HPDE6-E6E7 (cell line): ENCODE measurements at regions not wholly inside any gene's neighbourhood (a gene's known extent, or its start where the extent isn't known, plus 50 kb on each side); places are given as distances from the start of the nearest gene placed in this dataset.

Source experiments
- DNase-seq: peaks from one replicate; pipeline ENCODE4 v3.0.0; 2011; ENCODE audit warnings: missing footprints; ENCODE audit errors: extremely low spot score

DNA sequence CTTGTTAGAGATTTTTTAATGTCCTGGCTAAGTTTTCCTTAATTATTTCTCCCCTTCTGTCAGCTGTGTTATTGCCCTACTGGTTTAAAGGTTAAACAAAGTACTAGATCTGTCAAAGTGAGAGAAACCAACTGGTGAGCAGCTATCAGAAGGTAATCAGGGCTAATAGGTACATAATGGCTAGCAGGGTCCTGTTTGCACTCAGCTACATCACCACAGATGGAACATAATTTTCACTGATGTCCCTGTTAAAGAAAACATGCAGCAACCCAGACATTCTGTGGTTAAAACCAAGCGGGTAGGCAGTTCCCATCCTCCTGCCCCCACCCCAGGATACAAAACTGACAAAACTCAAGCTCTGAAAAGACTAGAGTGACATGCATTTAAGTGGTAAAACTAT, 473.9 kb downstream of the NR2F1-AS1 start:
- DNase-seq, result no peak

DNA sequence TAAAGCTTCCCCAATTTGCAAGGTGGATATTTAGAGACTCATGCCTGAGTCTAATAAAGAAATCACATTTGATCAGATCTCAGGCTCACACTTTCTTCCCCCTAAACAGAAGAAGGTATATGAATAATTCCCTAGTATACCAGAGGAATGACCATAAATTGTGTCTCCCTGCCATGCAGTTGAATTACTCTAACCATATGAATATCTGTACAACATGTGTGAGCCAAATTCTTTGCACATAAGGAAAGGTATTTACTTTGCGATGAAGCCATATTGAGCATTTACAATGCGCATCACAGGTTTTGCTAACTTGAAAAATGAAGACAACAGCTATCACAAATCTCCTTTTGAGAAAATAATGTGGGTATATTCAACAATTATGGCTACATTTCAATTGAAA, 479.4 kb downstream of the NR2F1-AS1 start:
- DNase-seq, result no peak

DNA sequence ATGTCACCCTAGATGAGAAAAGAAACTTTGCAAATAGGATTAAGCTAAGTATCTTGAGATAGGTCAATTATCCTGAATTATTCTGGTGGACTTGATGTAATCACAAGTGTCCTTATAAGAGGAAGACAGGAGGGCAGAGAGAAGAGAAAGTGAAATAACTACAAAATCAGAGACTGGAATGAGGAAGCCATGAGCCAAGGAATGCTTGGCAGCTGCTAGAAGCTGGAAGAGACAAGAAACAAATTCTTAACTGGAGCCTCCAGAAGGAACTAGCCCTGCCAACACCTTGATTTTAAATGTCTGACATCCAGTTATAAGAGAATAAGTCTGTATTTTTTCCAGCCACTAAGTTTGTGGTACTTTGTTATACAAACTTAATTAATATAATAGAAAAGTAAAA, 480.0 kb downstream of the NR2F1-AS1 start:
- no peak for DNase-seq

DNA sequence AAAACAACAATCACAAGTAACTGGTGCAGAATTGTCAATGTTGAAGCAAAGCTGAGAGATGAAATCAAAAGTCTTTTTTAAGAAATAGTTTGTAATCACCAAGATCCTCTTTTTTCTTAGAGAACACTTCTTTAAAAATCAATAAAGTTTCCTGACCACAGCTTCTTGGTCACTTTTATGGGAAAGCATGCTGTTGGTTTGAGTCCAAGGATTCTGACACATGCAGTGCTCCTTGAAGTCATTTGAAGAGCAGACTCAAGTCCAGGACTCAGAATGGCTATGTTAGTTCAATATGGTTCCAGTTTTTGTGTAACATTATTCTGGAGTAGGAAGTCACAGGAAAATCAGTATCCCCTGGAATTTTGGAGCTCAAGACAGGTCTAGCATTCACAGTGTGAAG, 480.6 kb downstream of the NR2F1-AS1 start:
- no peak for DNase-seq

DNA sequence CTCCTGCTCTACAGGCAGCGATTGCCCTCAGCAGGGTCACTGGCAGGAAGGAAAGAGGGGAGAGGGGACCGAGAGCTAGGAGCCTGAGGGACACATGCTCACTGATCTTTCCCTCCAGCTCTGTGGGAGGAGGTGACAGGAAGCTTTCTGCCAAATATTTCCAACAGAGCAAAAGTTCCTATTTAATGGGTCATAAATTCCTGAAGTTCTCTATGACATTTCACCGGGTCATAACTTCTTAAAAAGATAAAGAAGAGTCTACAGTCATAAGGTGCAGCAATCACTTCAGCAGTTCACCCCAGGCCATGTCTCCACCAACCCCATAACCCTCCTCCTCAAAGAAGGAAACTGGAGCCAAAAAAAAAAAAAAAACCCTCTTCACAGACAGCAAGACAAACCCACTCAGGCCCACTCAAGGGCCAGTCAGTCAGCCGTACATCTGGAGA, 481.1 kb downstream of the NR2F1-AS1 start:
- no peak for DNase-seq

DNA sequence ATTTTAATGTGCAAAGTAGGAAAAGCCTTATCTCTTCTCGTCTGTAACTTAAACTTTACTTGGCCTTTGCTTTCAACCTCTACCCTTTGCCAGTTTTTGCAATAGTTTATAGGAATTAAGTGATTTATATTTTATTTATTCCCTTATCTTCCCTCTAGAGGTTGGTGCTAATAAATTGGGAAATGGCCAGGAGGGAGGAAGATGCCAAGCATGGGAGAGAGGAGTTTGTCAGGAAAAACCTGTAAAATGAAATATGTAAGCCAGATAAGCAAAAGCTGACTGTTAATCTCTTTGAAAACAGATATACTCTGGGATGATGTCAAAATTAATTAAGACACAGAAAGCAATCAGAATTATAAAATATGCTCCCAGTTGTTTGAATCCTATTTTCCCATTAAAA, 484.5 kb downstream of the NR2F1-AS1 start:
- no peak for DNase-seq

DNA sequence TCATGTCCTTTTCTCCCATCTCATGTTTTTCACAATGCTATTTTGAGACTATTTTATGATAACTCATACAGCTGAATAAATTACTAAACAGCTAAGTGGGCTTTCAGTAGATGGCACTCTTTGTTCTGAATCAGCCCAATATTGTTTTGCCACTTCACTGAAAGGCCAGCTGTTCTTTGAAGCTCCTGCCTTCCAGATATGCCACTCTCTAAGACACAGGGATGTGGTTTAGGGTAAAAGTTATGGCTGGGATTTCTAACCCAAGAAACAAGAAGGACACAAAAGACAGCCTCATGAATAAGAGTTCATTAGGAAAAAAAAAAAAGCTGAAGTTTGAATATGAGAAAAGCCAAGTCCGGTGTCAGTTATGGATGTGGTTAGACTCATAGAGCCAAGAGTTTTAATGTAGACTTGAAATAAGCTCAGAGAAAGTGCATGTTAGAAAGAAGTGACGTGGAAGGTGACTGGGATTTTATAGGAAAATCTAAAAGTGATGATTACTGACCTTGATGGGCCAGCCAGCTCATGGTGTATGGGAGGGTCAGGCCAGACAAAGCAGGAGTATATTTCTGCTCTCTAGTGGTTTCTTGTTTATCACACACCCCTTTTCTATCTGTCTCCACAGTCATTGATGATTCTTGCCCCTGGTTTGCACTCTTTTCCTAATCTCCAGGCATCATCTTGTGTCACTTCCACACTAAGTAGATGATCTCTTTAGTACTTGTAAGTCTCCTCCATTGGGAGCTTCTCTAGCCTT, 488.5 kb downstream of the NR2F1-AS1 start:
- peak; percentile 7 for DNase-seq

DNA sequence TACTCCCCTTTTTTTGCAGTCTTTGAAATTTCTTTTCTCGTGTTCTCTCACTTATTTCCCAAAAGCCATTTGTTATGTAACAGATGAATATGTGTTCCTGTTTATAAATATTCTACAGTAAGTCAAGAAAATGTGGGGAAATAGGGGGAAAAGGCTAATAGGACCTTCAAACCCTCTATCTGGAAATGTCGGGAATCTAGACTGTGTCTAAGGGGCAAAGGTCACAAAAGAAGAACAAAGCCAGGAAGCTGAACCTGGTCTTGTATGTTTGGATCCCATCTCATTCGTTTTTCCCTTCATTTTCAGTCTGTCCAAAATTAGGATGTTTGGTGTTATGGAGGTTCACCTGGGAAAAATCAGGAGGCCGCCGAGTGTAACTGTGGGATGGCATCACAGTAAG, 490.3 kb downstream of the NR2F1-AS1 start:
- no peak for DNase-seq

DNA sequence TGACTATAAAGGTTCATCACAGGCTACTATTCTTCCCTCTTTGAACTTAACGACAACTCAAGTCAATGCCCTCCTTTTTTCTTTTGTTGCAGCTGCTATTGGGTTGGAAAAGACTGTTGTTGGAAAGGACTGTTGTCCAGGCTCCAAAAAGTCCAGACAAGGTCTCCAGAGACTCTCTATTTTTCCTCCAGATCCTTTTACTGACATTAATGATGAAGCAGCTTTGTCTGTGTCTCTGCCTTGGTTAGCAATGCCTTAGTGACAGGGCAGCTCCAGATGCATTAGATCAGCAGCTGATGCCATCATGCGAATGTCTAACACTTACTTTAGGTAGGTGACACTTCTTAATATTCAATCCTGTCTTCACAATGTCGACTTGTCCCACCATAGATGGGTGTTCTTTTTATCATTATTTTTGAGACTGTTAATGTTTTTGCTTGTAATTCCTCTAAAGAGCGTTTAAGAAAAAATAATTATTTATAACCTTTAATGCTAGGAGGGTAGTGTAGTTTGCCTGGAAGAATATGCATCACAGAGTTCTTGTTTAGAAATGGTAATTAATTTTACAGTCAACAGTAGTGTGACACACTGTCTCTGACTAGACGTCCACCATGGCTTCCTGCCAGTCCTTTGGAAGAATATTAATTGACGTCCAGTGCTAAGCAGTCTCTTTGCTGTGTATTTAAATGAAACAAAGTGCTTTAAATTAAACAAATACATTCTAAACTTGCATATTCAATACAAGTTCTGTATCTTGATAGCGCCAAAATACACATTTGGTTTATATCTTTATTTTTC, 492.2 kb downstream of the NR2F1-AS1 start:
- no peak for DNase-seq

DNA sequence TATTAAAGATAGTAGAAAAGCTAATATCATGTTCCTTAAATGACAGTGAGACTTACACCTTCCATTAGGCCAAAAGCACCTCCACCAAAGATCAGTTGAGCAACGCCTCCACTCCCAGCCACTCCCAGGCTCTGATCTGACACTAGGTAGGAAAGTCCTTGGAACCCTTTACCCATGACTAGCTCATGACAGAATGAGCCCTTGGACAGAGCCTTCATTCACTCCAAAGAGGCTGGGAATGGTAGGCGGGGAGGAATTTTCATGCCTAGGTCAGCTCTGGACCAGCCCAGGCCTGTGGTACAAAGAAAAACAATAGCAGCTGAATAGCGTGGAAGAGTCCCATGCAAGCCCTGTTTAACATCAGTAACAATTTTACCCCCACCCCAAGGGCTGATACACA, 493.7 kb downstream of the NR2F1-AS1 start:
- DNase-seq, result no peak

DNA sequence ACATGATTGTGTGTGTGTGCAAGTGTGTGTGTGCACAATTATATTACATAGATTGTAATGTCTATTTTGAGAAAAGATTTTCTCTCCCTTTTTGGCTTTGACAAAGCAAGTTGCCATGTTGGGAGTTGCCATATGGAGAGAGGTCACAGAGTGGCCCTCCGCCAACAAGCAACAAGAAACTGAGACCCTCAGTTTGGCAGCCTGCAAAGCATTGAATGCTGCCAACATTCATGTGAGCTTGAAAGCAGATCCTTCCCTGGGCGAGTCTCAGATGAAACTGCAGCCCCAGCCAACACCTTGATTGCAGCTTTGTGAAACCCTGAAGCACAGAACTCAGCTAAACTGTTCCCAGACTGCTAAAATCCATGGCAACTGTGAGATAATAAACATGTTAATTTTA, 498.0 kb downstream of the NR2F1-AS1 start:
- DNase-seq, result no peak

DNA sequence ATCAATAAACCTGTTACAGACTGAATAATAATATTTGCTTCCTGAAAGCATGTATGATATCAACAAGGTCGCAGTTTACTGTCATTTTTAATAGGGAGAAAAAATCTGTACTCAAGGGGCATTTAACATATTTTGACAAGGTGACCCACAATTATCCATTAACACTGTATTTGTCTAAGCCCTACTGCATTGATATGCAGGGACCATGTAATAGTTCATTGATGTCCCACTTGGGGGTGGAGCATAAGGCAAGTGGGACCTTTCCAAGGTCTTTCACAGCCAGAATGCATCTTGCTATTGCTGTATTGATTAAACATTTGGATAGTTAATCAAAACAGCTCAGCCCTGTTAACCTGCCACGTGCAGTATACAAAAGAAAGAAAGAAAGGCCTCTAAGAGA, 502.0 kb downstream of the NR2F1-AS1 start:
- DNase-seq, result no peak

DNA sequence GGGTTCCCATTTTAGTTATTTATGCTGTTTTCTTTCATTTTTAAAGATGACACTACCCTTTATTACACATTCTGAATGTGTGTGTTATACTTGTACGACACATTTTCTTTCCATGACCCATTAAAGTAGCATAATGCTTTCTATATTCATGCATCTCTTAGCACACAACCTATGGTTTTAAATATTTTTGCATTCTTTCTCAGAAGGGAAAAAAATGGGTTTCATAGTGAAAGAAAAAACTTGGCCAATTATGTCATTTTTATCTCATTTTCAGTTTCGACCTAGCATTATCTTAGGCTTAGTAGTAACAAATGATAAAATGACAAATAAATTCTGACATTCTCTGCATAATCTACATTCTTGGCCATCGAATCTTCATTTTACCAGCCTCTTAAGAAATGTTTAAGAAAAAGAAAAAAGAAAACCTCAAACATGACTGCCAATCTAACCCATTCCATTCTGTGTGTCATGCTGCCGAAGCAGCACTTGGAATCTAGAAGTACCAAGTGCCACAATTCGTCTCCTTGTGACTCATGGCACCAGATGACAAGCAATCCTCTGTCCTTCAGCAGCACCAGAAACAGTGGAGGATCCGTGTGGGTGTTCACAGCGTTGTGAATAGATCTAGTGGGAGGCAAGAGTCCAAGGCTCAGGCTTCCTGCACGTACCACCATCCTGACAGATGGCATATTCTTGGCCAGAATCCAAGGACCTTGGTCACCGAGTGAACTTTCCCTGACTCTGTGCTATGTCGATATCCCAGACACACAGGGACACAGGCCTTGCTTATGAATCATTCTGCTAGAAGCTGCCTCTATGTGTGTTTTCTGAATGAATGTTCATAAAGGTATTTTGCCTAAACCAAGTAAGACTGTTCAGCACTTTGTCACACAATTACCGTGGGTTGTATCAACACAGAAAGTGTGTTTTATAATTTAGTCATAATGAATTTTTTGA, 502.7 kb downstream of the NR2F1-AS1 start:
- DNase-seq, result peak; percentile 29

DNA sequence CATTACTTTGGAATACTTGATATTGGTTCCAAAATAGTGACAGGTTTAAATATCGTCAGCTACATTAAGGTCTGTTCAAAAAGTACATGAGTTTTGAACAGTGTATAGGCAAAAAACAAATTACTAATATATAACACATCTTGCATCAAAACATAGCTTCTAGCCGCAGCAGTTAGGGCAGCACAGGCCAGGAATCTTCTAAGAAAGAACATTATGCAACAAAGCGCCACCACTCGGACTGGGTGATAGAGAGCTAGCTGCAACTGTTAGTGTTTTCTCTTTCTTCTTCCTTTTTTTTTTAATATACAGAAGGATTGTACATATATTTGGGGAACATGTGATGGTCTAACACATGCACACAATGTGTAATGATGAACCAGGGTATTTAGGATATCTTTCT, 504.5 kb downstream of the NR2F1-AS1 start:
- DNase-seq, result no peak

DNA sequence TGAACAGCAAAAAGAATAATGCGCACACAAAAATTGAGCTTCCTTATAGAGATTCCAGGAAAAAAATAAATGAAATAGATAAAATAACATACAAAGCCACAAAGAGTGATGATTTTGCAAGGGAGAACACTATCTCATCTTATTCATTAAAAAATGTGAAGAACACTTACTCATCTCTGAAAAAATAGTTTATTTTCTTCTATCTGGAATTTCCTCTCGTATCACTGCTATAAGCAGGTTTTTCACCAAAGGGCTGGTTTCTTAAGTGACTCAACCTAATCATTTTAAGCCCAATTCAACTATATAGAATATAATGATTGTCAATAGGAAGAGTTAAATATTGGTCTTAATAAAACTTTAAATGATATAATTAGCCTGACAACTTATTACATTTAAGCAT, 504.9 kb downstream of the NR2F1-AS1 start:
- DNase-seq, result no peak

DNA sequence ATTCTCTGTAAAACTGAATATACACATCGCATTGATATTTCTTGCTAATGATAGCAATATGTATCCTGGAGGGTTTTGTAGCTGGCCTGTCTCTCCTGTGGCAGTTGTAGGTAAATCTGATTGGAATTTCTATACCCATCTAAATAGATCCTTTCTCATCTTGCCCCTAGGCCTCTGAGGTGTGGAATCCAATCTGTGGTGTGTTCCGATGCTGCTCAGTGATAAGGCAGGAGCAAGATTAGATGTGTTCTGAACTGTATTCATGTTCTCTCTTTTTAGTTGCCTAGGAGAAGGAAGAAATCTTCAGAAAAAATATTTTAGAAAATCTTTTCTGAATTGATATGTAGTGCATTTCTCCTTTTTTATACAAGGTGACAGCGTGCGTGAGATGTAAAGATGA, 507.5 kb downstream of the NR2F1-AS1 start:
- no peak for DNase-seq

DNA sequence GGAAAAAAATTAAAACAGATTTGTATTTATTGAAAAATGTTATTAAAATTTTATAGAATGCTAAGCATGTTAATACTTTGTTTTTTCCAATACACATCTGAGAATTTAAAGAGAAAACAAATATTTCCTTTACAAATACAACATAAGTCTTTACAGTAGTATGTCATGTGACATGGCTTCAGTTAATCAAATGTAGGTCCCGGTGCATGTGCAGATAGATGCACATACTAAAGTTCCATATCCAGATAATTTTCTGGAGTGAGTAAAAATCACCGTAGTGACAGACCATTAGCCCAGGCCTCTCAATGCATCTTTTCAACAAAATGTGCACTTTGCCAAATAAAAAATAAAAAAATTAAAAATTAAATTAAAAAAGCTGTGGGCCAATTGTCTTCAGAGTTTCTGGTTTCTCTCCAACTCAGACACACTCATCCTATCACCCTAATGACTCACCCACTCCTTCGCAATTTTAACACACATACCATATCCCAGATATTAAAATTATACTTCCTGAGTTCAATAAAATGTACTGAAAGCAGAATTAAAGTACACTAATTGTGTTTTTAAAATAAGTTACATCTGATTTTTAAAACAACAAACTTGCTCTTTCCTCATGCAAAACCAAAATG, 508.1 kb downstream of the NR2F1-AS1 start:
- no peak for DNase-seq

DNA sequence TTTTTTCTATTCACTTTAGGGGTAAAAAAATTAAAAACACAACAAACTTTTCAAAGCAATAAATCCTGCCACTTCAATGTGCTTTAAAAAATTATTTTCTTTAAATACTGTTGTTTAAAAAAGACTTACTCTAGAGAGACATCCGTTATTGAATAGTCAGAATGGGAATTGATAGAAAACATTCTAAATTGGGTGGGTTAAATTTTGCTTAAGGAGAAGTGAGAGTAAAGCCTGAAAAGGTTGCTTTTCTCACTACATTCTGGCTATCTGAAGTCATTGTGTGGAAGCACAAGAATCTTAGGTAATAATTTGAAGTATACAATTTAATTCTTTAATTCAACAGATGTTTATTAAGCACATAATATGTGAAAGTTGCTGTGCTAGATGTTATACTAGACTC, 509.3 kb downstream of the NR2F1-AS1 start:
- DNase-seq, result no peak

DNA sequence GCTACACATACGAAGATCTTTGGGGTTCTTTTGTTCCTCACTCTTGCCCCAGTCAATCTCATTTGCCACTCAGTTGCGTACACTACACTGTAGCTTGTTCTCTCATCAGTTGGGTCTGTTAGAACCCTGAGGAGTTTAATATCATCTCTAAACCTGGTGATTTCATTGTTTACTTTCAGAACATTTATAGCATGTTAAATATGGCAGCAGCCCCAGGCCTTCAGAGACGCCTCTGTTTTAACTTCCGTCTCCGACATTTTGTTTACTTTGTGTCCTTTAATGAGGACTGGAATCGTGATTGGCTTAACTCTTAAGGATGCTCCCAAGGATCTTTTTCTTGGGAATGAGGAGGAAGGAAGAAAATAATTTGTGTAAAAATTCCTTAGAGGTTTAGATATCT, 510.1 kb downstream of the NR2F1-AS1 start:
- DNase-seq, result no peak

DNA sequence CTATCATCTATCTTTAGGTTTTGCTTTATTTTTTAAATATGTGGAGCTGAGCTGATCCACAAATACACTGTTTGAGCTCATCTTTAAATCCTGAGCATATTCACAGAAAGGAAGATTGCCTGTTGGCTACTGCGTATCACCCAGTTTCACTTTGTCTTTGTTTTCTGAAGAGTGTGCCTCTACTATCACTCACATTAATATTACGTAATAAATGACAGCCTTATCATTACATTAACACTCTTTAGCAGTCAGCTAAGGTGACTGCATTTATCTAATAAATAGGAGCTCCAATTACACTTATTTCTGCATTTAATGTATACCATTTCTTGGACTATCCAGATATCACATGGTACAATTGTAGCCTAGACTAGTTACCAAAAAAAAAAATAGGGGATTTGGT, 511.7 kb downstream of the NR2F1-AS1 start:
- no peak for DNase-seq

DNA sequence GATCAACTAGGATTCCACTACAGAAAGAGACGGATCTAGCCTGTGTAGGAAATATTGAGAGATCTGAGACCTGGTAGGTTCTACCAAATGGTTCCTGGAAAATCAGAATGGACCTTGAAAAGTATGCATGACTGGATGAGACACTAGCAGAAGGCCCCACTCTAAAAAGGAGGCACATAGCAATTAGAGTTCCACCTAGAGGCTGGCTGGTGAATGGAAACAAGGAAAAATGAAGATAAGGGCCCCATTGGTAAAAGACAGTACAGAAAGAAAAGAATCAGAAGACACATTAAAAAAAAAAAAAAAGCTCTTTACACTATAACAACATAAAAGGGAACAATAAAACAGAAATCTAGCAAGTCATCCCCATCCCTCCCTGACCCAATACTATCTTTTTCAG, 518.5 kb downstream of the NR2F1-AS1 start:
- DNase-seq, result peak; percentile 6

DNA sequence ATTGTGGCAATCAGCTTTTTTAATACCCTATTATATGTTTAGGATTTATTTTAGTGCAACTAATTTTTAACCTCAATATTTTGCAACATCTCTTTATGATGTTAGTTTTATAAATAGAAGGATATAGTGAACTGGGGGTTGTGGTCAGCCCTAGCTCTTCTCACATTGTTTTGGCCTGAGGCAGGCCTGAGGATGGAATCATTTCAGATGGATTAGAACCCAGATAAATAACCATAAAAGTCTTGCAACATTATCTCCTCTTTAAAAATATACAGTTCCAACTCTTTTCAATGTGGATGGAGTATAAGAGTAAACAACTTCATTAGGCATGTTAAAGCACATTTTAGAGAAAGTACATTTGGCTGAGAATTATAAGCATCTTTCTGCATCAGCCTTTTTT, 522.7 kb downstream of the NR2F1-AS1 start:
- no peak for DNase-seq
